ENCODE measurements at regions not wholly inside any gene's neighbourhood (a gene's known extent, or its start where the extent isn't known, plus 50 kb on each side); places are given as distances from the start of the nearest gene placed in this dataset.

- H3K27ac ChIP-seq: no peak overlapping the region
- H3K9me3 ChIP-seq (replicated peaks in 1 of 11): peaks cover 0 to 4% (median 0%) of the 10 kb centered on the region in 11 experiments; a peak in 5 of 22 replicates
- H3K4me2 ChIP-seq: no peak overlapping the region
- H3K36me3 ChIP-seq: no peaks in the 10 kb centered on the region
- H3K27me3 ChIP-seq: no peaks in the 10 kb centered on the region
- H3K4me3 ChIP-seq: no peak overlapping the region
- no peak for TF ChIP-seq Cebpa-rat (IDR thresholded peaks at IDR 0.05)
- H3K4me1 ChIP-seq: no peaks in the 10 kb centered on the region
- no peak overlapping the region for H3K9ac ChIP-seq
- H4K20me1 ChIP-seq: no peaks in the 10 kb centered on the region
Observed at GRCh38 chr7:114007386-114007785, 88.6 kb upstream of the PPP1R3A start.

GRCh38 chr7:113998934-113999333, 80.1 kb upstream of the PPP1R3A start:
- Histone ChIP-seq H3K27me3 (no peaks in the 10 kb centered on the region), H3K36me3 (no peaks in the 10 kb centered on the region), H3K4me2 (no peak overlapping the region), H3K27ac (no peak overlapping the region), H3K9me3 (replicated peaks in 1 of 11) (peaks cover 0 to 21% (median 12%) of the 10 kb centered on the region in 11 experiments; a peak in 16 of 22 replicates), H4K20me1 (no peaks in the 10 kb centered on the region), H3K4me3 (no peak overlapping the region), H3K9ac (no peak overlapping the region), H3K4me1 (no peaks in the 10 kb centered on the region)
- no peak for TF ChIP-seq Cebpa-rat (IDR thresholded peaks at IDR 0.05)

GRCh38 chr7:113996405-113996804, 77.6 kb upstream of the PPP1R3A start:
- H3K4me1 ChIP-seq: no peaks in the 10 kb centered on the region
- H3K9me3 ChIP-seq (replicated peaks in 1 of 11): peaks cover 0 to 9% (median 3%) of the 10 kb centered on the region in 11 experiments; a peak in 12 of 22 replicates
- no peak overlapping the region for H3K27ac ChIP-seq
- H3K36me3 ChIP-seq: no peaks in the 10 kb centered on the region
- H3K4me3 ChIP-seq: no peak overlapping the region
- H3K4me2 ChIP-seq: no peak overlapping the region
- H3K9ac ChIP-seq: no peak overlapping the region
- no peaks in the 10 kb centered on the region for H4K20me1 ChIP-seq
- no peak for TF ChIP-seq Cebpa-rat (IDR thresholded peaks at IDR 0.05)
- no peaks in the 10 kb centered on the region for H3K27me3 ChIP-seq

- H3K36me3 ChIP-seq: no peaks in the 10 kb centered on the region
- no peaks in the 10 kb centered on the region for H4K20me1 ChIP-seq
- no peaks in the 10 kb centered on the region for H3K27me3 ChIP-seq
- H3K9ac ChIP-seq: no peak overlapping the region
- no peak for TF ChIP-seq Cebpa-rat (IDR thresholded peaks at IDR 0.05)
- no peak overlapping the region for H3K27ac ChIP-seq
- no peaks in the 10 kb centered on the region for H3K4me1 ChIP-seq
- H3K9me3 ChIP-seq (replicated peaks in 1 of 11): no peaks in the 10 kb centered on the region
- H3K4me3 ChIP-seq: no peak overlapping the region
- H3K4me2 ChIP-seq: no peak overlapping the region
Observed at GRCh38 chr7:113986216-113986615, 67.4 kb upstream of the PPP1R3A start.

- TF ChIP-seq Cebpa-rat (IDR thresholded peaks at IDR 0.05): no peak
- Histone ChIP-seq H3K4me1 (no peaks in the 10 kb centered on the region), H3K27me3 (no peaks in the 10 kb centered on the region), H3K27ac (no peak overlapping the region), H4K20me1 (no peaks in the 10 kb centered on the region), H3K4me3 (no peak overlapping the region), H3K36me3 (no peaks in the 10 kb centered on the region), H3K9ac (no peak overlapping the region), H3K9me3 (replicated peaks in 1 of 11) (no peaks in the 10 kb centered on the region), H3K4me2 (no peak overlapping the region)
Observed at GRCh38 chr7:113976508-113976907, 57.7 kb upstream of the PPP1R3A start.

GRCh38 chr7:113968713-113969112, 49.9 kb upstream of the PPP1R3A start:
- Histone ChIP-seq H3K9me3 (replicated peaks in 1 of 11) (no peaks in the 10 kb centered on the region), H3K27ac (no peak overlapping the region), H3K4me2 (no peak overlapping the region), H4K20me1 (no peaks in the 10 kb centered on the region), H3K36me3 (no peaks in the 10 kb centered on the region), H3K4me1 (no peaks in the 10 kb centered on the region), H3K27me3 (no peaks in the 10 kb centered on the region), H3K4me3 (no peak overlapping the region), H3K9ac (no peak overlapping the region)
- TF ChIP-seq Cebpa-rat (IDR thresholded peaks at IDR 0.05): no peak
